ENCODE measurements at regions not wholly inside any gene's neighbourhood (a gene's known extent, or its start where the extent isn't known, plus 50 kb on each side); places are given as distances from the start of the nearest gene placed in this dataset.

DNA sequence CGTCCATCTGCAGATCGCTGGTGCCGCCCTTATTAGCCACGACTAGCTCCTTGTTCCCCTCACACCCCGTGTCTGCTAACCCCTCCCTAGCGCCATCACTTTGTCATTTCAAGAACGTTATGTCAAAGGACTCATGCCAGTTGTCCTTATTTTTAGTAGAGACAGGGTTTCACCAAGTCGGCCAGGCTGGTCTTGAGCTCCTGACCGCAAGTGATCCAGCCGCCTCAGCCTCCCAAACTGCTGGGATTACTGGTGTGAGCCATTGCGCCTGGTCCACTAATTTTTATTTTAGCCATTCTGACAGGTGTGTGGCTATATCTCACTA, 138.9 kb upstream of the HDAC4 start:
- no peak for TF ChIP-seq EZH2 (IDR thresholded peaks at IDR 0.05; ENCODE audit: low read length)
- TF ChIP-seq, protein P1, sequence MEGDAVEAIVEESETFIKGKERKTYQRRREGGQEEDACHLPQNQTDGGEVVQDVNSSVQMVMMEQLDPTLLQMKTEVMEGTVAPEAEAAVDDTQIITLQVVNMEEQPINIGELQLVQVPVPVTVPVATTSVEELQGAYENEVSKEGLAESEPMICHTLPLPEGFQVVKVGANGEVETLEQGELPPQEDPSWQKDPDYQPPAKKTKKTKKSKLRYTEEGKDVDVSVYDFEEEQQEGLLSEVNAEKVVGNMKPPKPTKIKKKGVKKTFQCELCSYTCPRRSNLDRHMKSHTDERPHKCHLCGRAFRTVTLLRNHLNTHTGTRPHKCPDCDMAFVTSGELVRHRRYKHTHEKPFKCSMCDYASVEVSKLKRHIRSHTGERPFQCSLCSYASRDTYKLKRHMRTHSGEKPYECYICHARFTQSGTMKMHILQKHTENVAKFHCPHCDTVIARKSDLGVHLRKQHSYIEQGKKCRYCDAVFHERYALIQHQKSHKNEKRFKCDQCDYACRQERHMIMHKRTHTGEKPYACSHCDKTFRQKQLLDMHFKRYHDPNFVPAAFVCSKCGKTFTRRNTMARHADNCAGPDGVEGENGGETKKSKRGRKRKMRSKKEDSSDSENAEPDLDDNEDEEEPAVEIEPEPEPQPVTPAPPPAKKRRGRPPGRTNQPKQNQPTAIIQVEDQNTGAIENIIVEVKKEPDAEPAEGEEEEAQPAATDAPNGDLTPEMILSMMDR (optimal IDR thresholded peaks at IDR 0.05 in 1 of 3, IDR thresholded peaks at IDR 0.05 in 1 of 3, conservative IDR thresholded peaks at IDR 0.05 in 1 of 3; ENCODE audit: extremely low read depth in 1 of 3, insufficient read depth in 2 of 3, low read length in 3 of 3) = no peak
- no peak overlapping the region for H3K4me3 ChIP-seq (ENCODE audit: control insufficient read depth in 2 of 3, extremely low read depth in 1 of 3, insufficient read depth in 2 of 3, low read depth in 1 of 3, low read length in 3 of 3)
- DNase-seq (ENCODE audit: low read depth, low spot score) (no peak), FAIRE-seq (no peak)
- no peaks in the 10 kb centered on the region for H3K4me1 ChIP-seq (ENCODE audit: control insufficient read depth, extremely low read depth, insufficient read depth, low read length)
- dilution Hi-C loops (cut with MboI; ENCODE audit: extremely low pct_ligation_motif_present, low sequenced_read_pairs) = no loop called here
- no peaks in the 10 kb centered on the region for H4K20me1 ChIP-seq (ENCODE audit: control insufficient read depth, extremely low read depth, insufficient read depth, low read length)
- H3K27ac ChIP-seq (ENCODE audit: control insufficient read depth, insufficient read depth, low read length) = no peak overlapping the region
- no peaks in the 10 kb centered on the region for H3K79me2 ChIP-seq (ENCODE audit: control insufficient read depth, insufficient read depth, low read length)
- no peak overlapping the region for H3K4me2 ChIP-seq (ENCODE audit: control insufficient read depth, extremely low read depth, insufficient read depth, low read depth, low read length)
- H3K36me3 ChIP-seq (ENCODE audit: control insufficient read depth in 2 of 2, extremely low read depth in 1 of 2, insufficient read depth in 2 of 2, low read length in 2 of 2) = no peaks in the 10 kb centered on the region
- H3K9ac ChIP-seq (ENCODE audit: control insufficient read depth, extremely low read depth, insufficient read depth, low read length) = no peak overlapping the region
- no peaks in the 10 kb centered on the region for H3K9me1 ChIP-seq (ENCODE audit: control insufficient read depth, extremely low read depth, insufficient read depth, low read length)
- H2AFZ ChIP-seq (ENCODE audit: control insufficient read depth, low read length) = no peak overlapping the region
- H3K27me3 ChIP-seq (ENCODE audit: control insufficient read depth, extremely low read depth, insufficient read depth, low read length) = peaks cover 4% of the 10 kb centered on the region
- H3K9me3 ChIP-seq (ENCODE audit: control insufficient read depth, low read depth, low read length) = no peaks in the 10 kb centered on the region

- FAIRE-seq (no peak), DNase-seq (ENCODE audit: low read depth, low spot score) (no peak)
- H3K27me3 ChIP-seq (ENCODE audit: control insufficient read depth, extremely low read depth, insufficient read depth, low read length) = peaks cover 4% of the 10 kb centered on the region
- dilution Hi-C loops (cut with MboI; ENCODE audit: extremely low pct_ligation_motif_present, low sequenced_read_pairs) = no loop called here
- no peak overlapping the region for H3K27ac ChIP-seq (ENCODE audit: control insufficient read depth, insufficient read depth, low read length)
- H3K4me2 ChIP-seq (ENCODE audit: control insufficient read depth, extremely low read depth, insufficient read depth, low read depth, low read length) = no peak overlapping the region
- no peaks in the 10 kb centered on the region for H3K4me1 ChIP-seq (ENCODE audit: control insufficient read depth, extremely low read depth, insufficient read depth, low read length)
- no peak overlapping the region for H3K9ac ChIP-seq (ENCODE audit: control insufficient read depth, extremely low read depth, insufficient read depth, low read length)
- no peak for TF ChIP-seq EZH2 (IDR thresholded peaks at IDR 0.05; ENCODE audit: low read length)
- TF ChIP-seq, protein P1 (optimal IDR thresholded peaks at IDR 0.05 in 1 of 3, IDR thresholded peaks at IDR 0.05 in 1 of 3, conservative IDR thresholded peaks at IDR 0.05 in 1 of 3; ENCODE audit: extremely low read depth in 1 of 3, insufficient read depth in 2 of 3, low read length in 3 of 3) = no peak
- H4K20me1 ChIP-seq (ENCODE audit: control insufficient read depth, extremely low read depth, insufficient read depth, low read length) = no peaks in the 10 kb centered on the region
- H3K9me3 ChIP-seq (ENCODE audit: control insufficient read depth, low read depth, low read length) = no peaks in the 10 kb centered on the region
- H3K4me3 ChIP-seq (ENCODE audit: control insufficient read depth in 2 of 3, extremely low read depth in 1 of 3, insufficient read depth in 2 of 3, low read depth in 1 of 3, low read length in 3 of 3) = no peak overlapping the region
- no peaks in the 10 kb centered on the region for H3K9me1 ChIP-seq (ENCODE audit: control insufficient read depth, extremely low read depth, insufficient read depth, low read length)
- no peaks in the 10 kb centered on the region for H3K79me2 ChIP-seq (ENCODE audit: control insufficient read depth, insufficient read depth, low read length)
- no peak overlapping the region for H2AFZ ChIP-seq (ENCODE audit: control insufficient read depth, low read length)
- no peaks in the 10 kb centered on the region for H3K36me3 ChIP-seq (ENCODE audit: control insufficient read depth in 2 of 2, extremely low read depth in 1 of 2, insufficient read depth in 2 of 2, low read length in 2 of 2)
Observed at GRCh38 chr2:239539083-239539775, 138.4 kb upstream of the HDAC4 start.

All from keratinocyte (primary cell).